H1 (cell line): ENCODE measurements at regions not wholly inside any gene's neighbourhood (a gene's known extent, or its start where the extent isn't known, plus 50 kb on each side); places are given as distances from the start of the nearest gene placed in this dataset.

Experiments used
- CTCF ChIA-PET: fragments of 300-600 bp; sonication (Branson Sonifier 250); formaldehyde crosslinking; loops from one replicate; lab custom pipeline; 2021; ENCODE audit not compliant: partially characterized antibody; lab: Charles Lee
- POLR2A ChIA-PET: fragments of 300-600 bp; sonication (Branson Sonifier 250); formaldehyde crosslinking; loops from one replicate; lab custom pipeline; 2021; ENCODE audit warnings: inconsistent platforms; ENCODE audit not compliant: partially characterized antibody; lab: Charles Lee
- DNase-seq, 2 experiments: peaks; one replicate each; pipeline versions ENCODE4 v3.0.0 to v3.0.0-alpha.2; 2010 to 2022; ENCODE audit warnings: low spot score in 2 of 2, low read depth in 1 of 2, mixed read lengths in 1 of 2
- FAIRE-seq: peaks from 2 replicates; lab custom pipeline; 2011; peaks lifted over from hg19 to GRCh38; lab: Jason Lieb, UNC
- H2AFZ ChIP-seq: 2 replicates; pipeline ENCODE4 v1.8.1; 2012; ENCODE audit warnings: low read length, inconsistent platforms
- H2AK5ac ChIP-seq: 2 replicates; pipeline ENCODE4 v1.6.1; 2013; ENCODE audit warnings: low read depth, low read length
- H2BK120ac ChIP-seq: replicated peaks from 2 replicates; pipeline ENCODE3; 2013; ENCODE audit warnings: low read depth, low read length, inconsistent platforms
- H2BK12ac ChIP-seq: 2 replicates; pipeline ENCODE4 v1.6.1; 2013; ENCODE audit warnings: low read depth, low read length
- H2BK15ac ChIP-seq: 2 replicates; pipeline ENCODE4 v1.6.1; 2013; ENCODE audit warnings: low read length
- H2BK20ac ChIP-seq: 2 replicates; pipeline ENCODE4 v1.6.1; 2013; ENCODE audit warnings: low read length
- H2BK5ac ChIP-seq: 2 replicates; pipeline ENCODE4 v1.6.1; 2013; ENCODE audit warnings: low read depth, low read length
- H3K14ac ChIP-seq: 2 replicates; pipeline ENCODE4 v1.6.1; 2013; ENCODE audit warnings: inconsistent platforms; ENCODE audit not compliant: insufficient read length
- H3K18ac ChIP-seq: 2 replicates; pipeline ENCODE4 v1.6.1; 2013; ENCODE audit warnings: low read length; ENCODE audit errors: extremely low read depth
- H3K23ac ChIP-seq: 2 replicates; pipeline ENCODE4 v1.6.1; 2013; ENCODE audit warnings: inconsistent platforms; ENCODE audit not compliant: insufficient read length
- H3K23me2 ChIP-seq: 2 replicates; pipeline ENCODE4 v1.6.1; 2013; ENCODE audit warnings: low read depth, low read length
- H3K27ac ChIP-seq: 2 replicates; pipeline ENCODE4 v1.6.1; 2011; ENCODE audit warnings: low read depth, low read length, inconsistent platforms
- H3K27me3 ChIP-seq, 4 experiments: replicated peaks in 1 of 4; 1 replicate in 1 of 4; 2 replicates in 3 of 4; pipeline versions ENCODE4 v1.6.1 to v1.8.1; 2011 to 2013; ENCODE audit warnings: low read length in 3 of 4, mild to moderate bottlenecking in 3 of 4, inconsistent platforms in 2 of 4, mixed read lengths in 2 of 4, moderate library complexity in 1 of 4; ENCODE audit not compliant: control insufficient read depth in 3 of 4, insufficient read depth in 3 of 4; ENCODE audit errors: extremely low read depth in 1 of 4
- H3K36me3 ChIP-seq, 4 experiments: 2 replicates each; pipeline versions ENCODE4 v1.6.1 to v1.8.1; 2011 to 2013; ENCODE audit warnings: mild to moderate bottlenecking in 4 of 4, low read length in 3 of 4, moderate library complexity in 2 of 4, control low read depth in 1 of 4, inconsistent platforms in 1 of 4; ENCODE audit not compliant: insufficient read depth in 4 of 4, control insufficient read depth in 2 of 4
- H3K4ac ChIP-seq: replicated peaks from 2 replicates; pipeline ENCODE3; 2013; ENCODE audit warnings: low read length, low read depth, mixed read lengths, inconsistent platforms; ENCODE audit not compliant: insufficient read length
- H3K4me1 ChIP-seq, 4 experiments: replicated peaks in 1 of 4; 1 replicate in 1 of 4; 2 replicates in 3 of 4; pipeline versions ENCODE4 v1.6.1 to v1.8.1; 2011 to 2013; ENCODE audit warnings: low read length in 3 of 4, inconsistent platforms in 2 of 4, mixed read lengths in 1 of 4; ENCODE audit not compliant: insufficient read depth in 4 of 4, control insufficient read depth in 3 of 4
- H3K4me2 ChIP-seq, 2 experiments: 2 replicates each; pipeline versions ENCODE4 v1.6.1 to v1.8.1; 2011 to 2013; ENCODE audit warnings: low read depth in 2 of 2, low read length in 2 of 2, control low read depth in 1 of 2, inconsistent platforms in 1 of 2, mild to moderate bottlenecking in 1 of 2; ENCODE audit not compliant: insufficient read depth in 1 of 2
- H3K4me3 ChIP-seq, 4 experiments: fragments of 200-600, 300-600 bp in 1 of 4; sonication (generic), shearing (Covaris generic), sonication (Bioruptor Twin) in 1 of 4; 2 replicates each; pipeline versions ENCODE4 v1.5.1 to v1.8.1; 2011 to 2016; ENCODE audit warnings: low read length in 4 of 4, low read depth in 3 of 4, control low read depth in 2 of 4, inconsistent platforms in 2 of 4, mild to moderate bottlenecking in 2 of 4, mixed read lengths in 1 of 4, moderate library complexity in 1 of 4; ENCODE audit not compliant: insufficient read depth in 2 of 4; ENCODE audit errors: extremely low read depth in 1 of 4
- H3K56ac ChIP-seq: replicated peaks from 2 replicates; pipeline ENCODE3; 2013; ENCODE audit warnings: low read depth, mild to moderate bottlenecking, mixed read lengths, low read length, inconsistent platforms; ENCODE audit not compliant: insufficient read length
- H3K79me1 ChIP-seq: 2 replicates; pipeline ENCODE4 v1.6.1; 2013; ENCODE audit warnings: low read depth, low read length, control low read depth
- H3K79me2 ChIP-seq, 2 experiments: 2 replicates each; pipeline versions ENCODE4 v1.6.1 to v1.8.1; 2012 to 2013; ENCODE audit warnings: low read length in 2 of 2, mild to moderate bottlenecking in 2 of 2, inconsistent platforms in 1 of 2; ENCODE audit not compliant: insufficient read depth in 2 of 2, control insufficient read depth in 1 of 2
- H3K9ac ChIP-seq, 4 experiments: replicated peaks in 1 of 4; 1 replicate in 1 of 4; 2 replicates in 3 of 4; pipeline versions ENCODE4 v1.6.1 to v1.8.1; 2011 to 2013; ENCODE audit warnings: low read depth in 3 of 4, low read length in 3 of 4, control low read depth in 2 of 4, mild to moderate bottlenecking in 2 of 4, moderate library complexity in 2 of 4, inconsistent platforms in 1 of 4; ENCODE audit errors: extremely low read depth in 1 of 4
- H3K9me3 ChIP-seq, 2 experiments: 2 replicates each; pipeline versions ENCODE4 v1.6.1 to v1.8.1; 2012 to 2013; ENCODE audit warnings: mild to moderate bottlenecking in 2 of 2, moderate library complexity in 2 of 2, control low read depth in 1 of 2, inconsistent platforms in 1 of 2, low read depth in 1 of 2, low read length in 1 of 2, mixed read lengths in 1 of 2; ENCODE audit not compliant: insufficient read depth in 2 of 2
- H4K20me1 ChIP-seq, 2 experiments: replicated peaks in 1 of 2; 2 replicates each; pipeline versions ENCODE3 to v1.8.1; 2011 to 2013; ENCODE audit warnings: inconsistent platforms in 2 of 2, low read length in 2 of 2, mild to moderate bottlenecking in 1 of 2; ENCODE audit not compliant: insufficient read depth in 2 of 2, control insufficient read depth in 1 of 2
- H4K5ac ChIP-seq: 2 replicates; pipeline ENCODE4 v1.6.1; 2013; ENCODE audit warnings: low read length, low read depth, mixed read lengths, inconsistent platforms; ENCODE audit not compliant: insufficient read length
- H4K8ac ChIP-seq: 2 replicates; pipeline ENCODE4 v1.8.0; 2013; ENCODE audit warnings: mild to moderate bottlenecking, moderate library complexity, low read length, inconsistent platforms; ENCODE audit not compliant: insufficient read depth; ENCODE audit errors: extremely low read depth
- H4K91ac ChIP-seq: replicated peaks from 2 replicates; pipeline ENCODE3; 2013; ENCODE audit warnings: low read length, mixed read lengths, inconsistent platforms; ENCODE audit not compliant: insufficient read length
- BACH1 ChIP-seq: IDR thresholded peaks from 2 replicates; pipeline ENCODE4 v1.6.1; 2012; ENCODE audit warnings: low read length, improper control_type of control experiment
- BRCA1 ChIP-seq: IDR thresholded peaks from 2 replicates; pipeline ENCODE4 v1.6.1; 2012; ENCODE audit warnings: low read depth, low read length, improper control_type of control experiment
- CBX8 ChIP-seq: fragments of 300-800, 300-1000 bp; sonication (generic); IDR thresholded peaks from 2 replicates; pipeline ENCODE4 v1.7.1; 2016; ENCODE audit warnings: low read depth, low read length, borderline replicate concordance
- CEBPB ChIP-seq: IDR thresholded peaks from 2 replicates; pipeline ENCODE4 v1.6.1; 2012; ENCODE audit warnings: low read depth, low read length
- EP300 ChIP-seq, 2 experiments: IDR thresholded peaks; 1 replicate in 1 of 2; 2 replicates in 1 of 2; pipeline ENCODE4 v1.6.1; 2011 to 2012; ENCODE audit warnings: low read depth in 2 of 2, low read length in 2 of 2, mild to moderate bottlenecking in 2 of 2, borderline replicate concordance in 1 of 2, inconsistent platforms in 1 of 2, moderate library complexity in 1 of 2
- KDM1A ChIP-seq: fragments of 200-600, 300-600 bp; sonication (generic); IDR thresholded peaks from 2 replicates; pipeline ENCODE4 v1.7.1; 2016; ENCODE audit warnings: mild to moderate bottlenecking, low read length, borderline replicate concordance
- KDM5A ChIP-seq: fragments of 200-600 bp; IDR thresholded peaks from 2 replicates; pipeline ENCODE4 v1.7.1; 2012; ENCODE audit warnings: mild to moderate bottlenecking, low read length, inconsistent platforms, mixed read lengths
- NRF1 ChIP-seq: IDR thresholded peaks from 2 replicates; pipeline ENCODE4 v1.6.1; 2011; ENCODE audit warnings: mild to moderate bottlenecking, low read depth, low read length, improper control_type of control experiment
- POLR2A ChIP-seq, 2 experiments: IDR thresholded peaks; 1 replicate in 1 of 2; 2 replicates in 1 of 2; pipeline ENCODE4 v1.6.1; 2011; ENCODE audit warnings: low read depth in 2 of 2, low read length in 2 of 2, mild to moderate bottlenecking in 2 of 2; ENCODE audit errors: control extremely low read depth in 1 of 2
- RAD21 ChIP-seq, 2 experiments: IDR thresholded peaks in 1 of 2; conservative IDR thresholded peaks in 1 of 2; 2 replicates each; pipeline ENCODE4 v1.6.1; 2011; ENCODE audit warnings: low read depth in 2 of 2, low read length in 2 of 2, improper control_type of control experiment in 1 of 2, inconsistent platforms in 1 of 2, mild to moderate bottlenecking in 1 of 2, moderate library complexity in 1 of 2
- RBBP5 ChIP-seq: IDR thresholded peaks from 2 replicates; pipeline ENCODE4 v1.7.1; 2012; ENCODE audit warnings: low read depth, mild to moderate bottlenecking, inconsistent platforms, low read length, moderate library complexity, borderline replicate concordance
- SIX5 ChIP-seq: IDR thresholded peaks from 2 replicates; pipeline ENCODE4 v1.6.1; 2011; ENCODE audit warnings: mild to moderate bottlenecking, low read depth, low read length
- SP4 ChIP-seq: IDR thresholded peaks from 2 replicates; pipeline ENCODE4 v1.6.1; 2012; ENCODE audit warnings: low read length, inconsistent platforms
- SUZ12 ChIP-seq: fragments of 200-600 bp; sonication (generic); IDR thresholded peaks from 2 replicates; pipeline ENCODE4 v1.6.1; 2012; ENCODE audit warnings: mild to moderate bottlenecking, inconsistent platforms, low read length, moderate library complexity, mixed read lengths
- WGBS, 2 experiments: shearing (Covaris generic) in 1 of 2; methylation state at CpG; one replicate each; pipeline versions ENCODE4 v1.1.6 to v1.1.7; 2013 to 2015; ENCODE audit warnings: low lambda C conversion rate in 2 of 2, mixed read lengths in 2 of 2, inconsistent platforms in 1 of 2, low coverage in 1 of 2, missing lambda C conversion rate in 1 of 2; ENCODE audit not compliant: insufficient replicate concordance in 2 of 2, insufficient coverage in 1 of 2, insufficient read length in 1 of 2; ENCODE audit errors: extremely low coverage in 1 of 2, missing lambda C conversion rate in 1 of 2; 5-methylcytosine and 5-hydroxymethylcytosine counted together
- TF ChIP-seq, protein P1 (sequence below): IDR thresholded peaks from 2 replicates; pipeline ENCODE4 v1.6.1; 2011; ENCODE audit warnings: low read length, improper control_type of control experiment

DNA sequence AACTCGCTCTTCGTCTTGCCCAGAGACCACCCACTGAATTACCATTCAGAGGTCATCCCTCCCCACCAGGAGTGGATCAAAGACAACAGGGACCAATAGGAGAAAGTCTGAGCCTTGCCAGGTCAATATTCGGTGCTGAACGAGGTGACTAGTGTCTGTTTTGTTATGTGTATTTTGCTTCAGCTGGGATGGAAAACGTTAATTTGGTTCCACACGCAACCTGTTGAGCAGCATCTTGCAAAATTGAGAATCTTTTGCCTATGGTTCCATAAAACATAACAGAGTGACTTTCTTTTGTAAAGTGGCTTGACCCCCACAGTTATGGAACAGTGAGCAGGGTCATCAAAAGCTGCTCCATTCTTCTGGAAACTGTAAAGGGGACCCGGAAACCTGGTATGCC, 168.4 kb downstream of the MSX2 start:
- no peak overlapping the region for H3K9ac ChIP-seq
- H4K8ac ChIP-seq: no peak overlapping the region
- H2BK15ac ChIP-seq: no peak overlapping the region
- no peak overlapping the region for H2AK5ac ChIP-seq
- no peak overlapping the region for H3K4me3 ChIP-seq
- no peak overlapping the region for H2BK12ac ChIP-seq
- no peak overlapping the region for H3K4me2 ChIP-seq
- H4K91ac ChIP-seq: no peak overlapping the region
- H3K23me2 ChIP-seq: no peaks in the 10 kb centered on the region
- H3K79me2 ChIP-seq: no peaks in the 10 kb centered on the region
- H3K27me3 ChIP-seq: no peaks in the 10 kb centered on the region
- ChIA-PET POLR2A (no interaction called here), CTCF (no interaction called here)
- H3K9me3 ChIP-seq: peaks cover 6 to 10% of the 10 kb centered on the region in 2 experiments; a peak in 2 of 4 replicates
- H3K27ac ChIP-seq: no peak overlapping the region
- no peaks in the 10 kb centered on the region for H3K4me1 ChIP-seq
- H4K20me1 ChIP-seq: no peaks in the 10 kb centered on the region
- no peak overlapping the region for H3K14ac ChIP-seq
- no peak overlapping the region for H4K5ac ChIP-seq
- DNase-seq (no peak), FAIRE-seq (no peak)
- no peak overlapping the region for H2BK120ac ChIP-seq
- no peak overlapping the region for H3K56ac ChIP-seq
- H3K23ac ChIP-seq: no peak overlapping the region
- 94% methylated on average over 7 of the region's 7 CpGs; no CpG with 5 or more reads in 1 of the 2 experiments for WGBS, 2 experiments
- no peak overlapping the region for H2BK20ac ChIP-seq
- H3K4ac ChIP-seq: no peak overlapping the region
- no peak overlapping the region for H2BK5ac ChIP-seq
- H3K18ac ChIP-seq: no peak overlapping the region
- no peaks in the 10 kb centered on the region for H3K79me1 ChIP-seq
- H2AFZ ChIP-seq: no peak overlapping the region
- no peaks in the 10 kb centered on the region for H3K36me3 ChIP-seq
- TF ChIP-seq CEBPB (no peak), KDM5A (no peak), CBX8 (no peak), POLR2A (IDR thresholded peaks at IDR 0.05; ENCODE audit: control extremely low read depth in 1 of 2, low read depth in 2 of 2, low read length in 2 of 2) (no peak), BACH1 (no peak), KDM1A (no peak), SIX5 (no peak), SUZ12 (no peak), RBBP5 (no peak), RAD21 (IDR thresholded peaks at IDR 0.05 in 1 of 2, conservative IDR thresholded peaks at IDR 0.05 in 1 of 2; ENCODE audit: low read depth in 2 of 2, low read length in 2 of 2) (no peak), EP300 (IDR thresholded peaks at IDR 0.05; ENCODE audit: borderline replicate concordance in 1 of 2, low read depth in 2 of 2, low read length in 2 of 2) (no peak), SP4 (no peak), NRF1 (no peak), BRCA1 (no peak)
- TF ChIP-seq, protein P1, sequence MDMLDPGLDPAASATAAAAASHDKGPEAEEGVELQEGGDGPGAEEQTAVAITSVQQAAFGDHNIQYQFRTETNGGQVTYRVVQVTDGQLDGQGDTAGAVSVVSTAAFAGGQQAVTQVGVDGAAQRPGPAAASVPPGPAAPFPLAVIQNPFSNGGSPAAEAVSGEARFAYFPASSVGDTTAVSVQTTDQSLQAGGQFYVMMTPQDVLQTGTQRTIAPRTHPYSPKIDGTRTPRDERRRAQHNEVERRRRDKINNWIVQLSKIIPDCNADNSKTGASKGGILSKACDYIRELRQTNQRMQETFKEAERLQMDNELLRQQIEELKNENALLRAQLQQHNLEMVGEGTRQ: no peak
